ENCODE measurements at regions not wholly inside any gene's neighbourhood (a gene's known extent, or its start where the extent isn't known, plus 50 kb on each side); places are given as distances from the start of the nearest gene placed in this dataset.

GRCh38 chr5:20572614-20573013 is 584.6 kb upstream of the CDH18 start:
- no peak for DNase-seq

- no peak for DNase-seq
Observed at GRCh38 chr5:20570486-20570885, 582.5 kb upstream of the CDH18 start.

- no peak for DNase-seq
Observed at GRCh38 chr5:20562544-20562943, 574.5 kb upstream of the CDH18 start.

GRCh38 chr5:20559845-20560244 is 571.8 kb upstream of the CDH18 start:
- DNase-seq, result no peak

- DNase-seq, result no peak
Observed at GRCh38 chr5:20556115-20556763, 568.2 kb upstream of the CDH18 start.

GRCh38 chr5:20555034-20555433 is 567.0 kb upstream of the CDH18 start:
- no peak for DNase-seq

- no peak for DNase-seq
Observed at GRCh38 chr5:20554001-20554400, 566.0 kb upstream of the CDH18 start.

GRCh38 chr5:20537911-20538703 is 550.1 kb upstream of the CDH18 start:
- DNase-seq, result no peak

- no peak for DNase-seq
Observed at GRCh38 chr5:20536813-20537212, 548.8 kb upstream of the CDH18 start.

- no peak for DNase-seq
Observed at GRCh38 chr5:20536341-20536740, 548.3 kb upstream of the CDH18 start.

GRCh38 chr5:20528471-20528870 is 540.5 kb upstream of the CDH18 start:
- DNase-seq, result no peak

GRCh38 chr5:20524991-20525529 is 537.1 kb upstream of the CDH18 start:
- no peak for DNase-seq

- no peak for DNase-seq
Observed at GRCh38 chr5:20522905-20523482, 535.0 kb upstream of the CDH18 start.

GRCh38 chr5:20515606-20516005 is 527.6 kb upstream of the CDH18 start:
- DNase-seq, result no peak

GRCh38 chr5:20514145-20514544 is 526.1 kb upstream of the CDH18 start:
- DNase-seq, result no peak

- no peak for DNase-seq
Observed at GRCh38 chr5:20500546-20500945, 512.5 kb upstream of the CDH18 start.

GRCh38 chr5:20498926-20499325 is 510.9 kb upstream of the CDH18 start:
- peak in 2 of 58 donors; percentile 7 to 10 for DNase-seq

- DNase-seq, result no peak
Observed at GRCh38 chr5:20498102-20498501, 510.1 kb upstream of the CDH18 start.

- no peak for DNase-seq
Observed at GRCh38 chr5:20497356-20497755, 509.4 kb upstream of the CDH18 start.

- no peak for DNase-seq
Observed at GRCh38 chr5:20494706-20495105, 506.7 kb upstream of the CDH18 start.

GRCh38 chr5:20486826-20487225 is 498.8 kb upstream of the CDH18 start:
- no peak for DNase-seq

GRCh38 chr5:20476016-20476415 is 488.0 kb upstream of the CDH18 start:
- DNase-seq, result no peak

Measured in anterior cingulate cortex (tissue), 58 donors.